ENCODE measurements at regions not wholly inside any gene's neighbourhood (a gene's known extent, or its start where the extent isn't known, plus 50 kb on each side); places are given as distances from the start of the nearest gene placed in this dataset.

DNA sequence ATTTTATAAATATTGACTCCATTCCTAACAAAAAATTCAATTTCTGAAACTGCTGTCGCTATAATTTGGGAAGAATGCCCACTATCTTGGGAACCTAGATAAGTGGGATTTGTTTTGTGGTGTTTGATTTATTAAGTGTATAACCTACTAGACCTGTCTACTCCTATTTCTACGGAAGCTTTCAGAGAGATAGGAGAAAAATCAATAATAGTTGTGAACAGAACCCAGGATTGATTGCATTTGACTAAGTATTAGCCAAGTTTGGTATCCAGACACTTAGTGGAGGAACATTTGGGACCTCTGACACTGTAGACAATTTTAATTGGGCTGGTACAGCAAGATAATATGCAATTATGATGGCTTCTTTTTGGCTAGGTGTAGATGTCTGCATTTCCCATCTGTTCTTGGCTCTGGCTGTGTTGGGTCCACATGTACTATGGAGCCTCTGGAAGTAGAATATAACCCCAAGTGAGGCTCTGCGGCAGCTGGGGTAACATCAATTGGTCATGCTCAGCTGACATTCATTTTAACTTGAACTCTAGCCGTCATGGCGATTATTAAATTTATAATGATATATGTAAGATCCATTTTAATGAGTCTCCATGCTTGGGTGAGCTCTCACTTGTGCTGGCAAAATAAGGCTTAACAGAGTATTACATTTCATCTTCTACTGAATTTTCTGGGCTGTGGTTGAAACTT lies 111.5 kb upstream of the E2F8 start:
- TF ChIP-seq, protein P1, sequence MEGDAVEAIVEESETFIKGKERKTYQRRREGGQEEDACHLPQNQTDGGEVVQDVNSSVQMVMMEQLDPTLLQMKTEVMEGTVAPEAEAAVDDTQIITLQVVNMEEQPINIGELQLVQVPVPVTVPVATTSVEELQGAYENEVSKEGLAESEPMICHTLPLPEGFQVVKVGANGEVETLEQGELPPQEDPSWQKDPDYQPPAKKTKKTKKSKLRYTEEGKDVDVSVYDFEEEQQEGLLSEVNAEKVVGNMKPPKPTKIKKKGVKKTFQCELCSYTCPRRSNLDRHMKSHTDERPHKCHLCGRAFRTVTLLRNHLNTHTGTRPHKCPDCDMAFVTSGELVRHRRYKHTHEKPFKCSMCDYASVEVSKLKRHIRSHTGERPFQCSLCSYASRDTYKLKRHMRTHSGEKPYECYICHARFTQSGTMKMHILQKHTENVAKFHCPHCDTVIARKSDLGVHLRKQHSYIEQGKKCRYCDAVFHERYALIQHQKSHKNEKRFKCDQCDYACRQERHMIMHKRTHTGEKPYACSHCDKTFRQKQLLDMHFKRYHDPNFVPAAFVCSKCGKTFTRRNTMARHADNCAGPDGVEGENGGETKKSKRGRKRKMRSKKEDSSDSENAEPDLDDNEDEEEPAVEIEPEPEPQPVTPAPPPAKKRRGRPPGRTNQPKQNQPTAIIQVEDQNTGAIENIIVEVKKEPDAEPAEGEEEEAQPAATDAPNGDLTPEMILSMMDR (IDR thresholded peaks at IDR 0.05) = no peak
- TF ChIP-seq POLR2A (IDR thresholded peaks at IDR 0.05) (no peak), EP300 (IDR thresholded peaks at IDR 0.05) (no peak)
